Hepatocyte (in vitro differentiated cells): ENCODE measurements at regions not wholly inside any gene's neighbourhood (a gene's known extent, or its start where the extent isn't known, plus 50 kb on each side); places are given as distances from the start of the nearest gene placed in this dataset.
"Not testable (repeated sequence)": the region's sequence is repeated elsewhere in the genome, so short reads cannot be mapped to it uniquely, and the experiment has no call there.

Experiments used
- DNase-seq: peaks from one replicate; pipeline ENCODE4 v3.0.0-alpha.2; 2016; ENCODE audit warnings: low spot score
- H2AFZ ChIP-seq: fragments of 200-600 bp; sonication (generic); 2 replicates; pipeline ENCODE4 v1.6.0; 2016; ENCODE audit warnings: antibody characterized with exemption, mild to moderate bottlenecking
- H3K27ac ChIP-seq: fragments of 200-600 bp; sonication (generic); 2 replicates; pipeline ENCODE4 v1.5.1; 2016; ENCODE audit warnings: mild to moderate bottlenecking
- H3K27me3 ChIP-seq: fragments of 200-600 bp; sonication (generic); 2 replicates; pipeline ENCODE4 v1.6.1; 2016
- H3K36me3 ChIP-seq: fragments of 200-600 bp; sonication (generic); replicated peaks from 2 replicates; pipeline ENCODE4 v1.5.1; 2016; ENCODE audit warnings: low read depth; ENCODE audit not compliant: insufficient read depth
- H3K4me1 ChIP-seq: fragments of 200-600 bp; sonication (generic); 2 replicates; pipeline ENCODE4 v1.5.1; 2016; ENCODE audit warnings: mild to moderate bottlenecking, moderate library complexity; ENCODE audit not compliant: insufficient read depth
- H3K4me2 ChIP-seq: fragments of 200-600 bp; sonication (generic); 2 replicates; pipeline ENCODE4 v1.6.0; 2016
- H3K4me3 ChIP-seq: fragments of 200-600 bp; sonication (generic); 2 replicates; pipeline ENCODE4 v1.5.1; 2016; ENCODE audit warnings: mild to moderate bottlenecking
- H3K79me2 ChIP-seq: fragments of 200-600 bp; sonication (generic); 2 replicates; pipeline ENCODE4 v1.6.0; 2017; ENCODE audit warnings: mild to moderate bottlenecking
- H3K9me2 ChIP-seq: fragments of 200-600 bp; sonication (generic); replicated peaks from 2 replicates; pipeline ENCODE4 v1.6.0; 2017; ENCODE audit warnings: mild to moderate bottlenecking; ENCODE audit not compliant: insufficient read depth
- H3K9me3 ChIP-seq: fragments of 200-600 bp; sonication (generic); 2 replicates; pipeline ENCODE4 v1.5.1; 2016; ENCODE audit warnings: low read depth, mild to moderate bottlenecking
- H4K20me1 ChIP-seq: fragments of 200-600 bp; sonication (generic); 2 replicates; pipeline ENCODE4 v1.6.0; 2016; ENCODE audit warnings: mild to moderate bottlenecking; ENCODE audit not compliant: insufficient read depth, poor library complexity, severe bottlenecking
- EZH2 ChIP-seq: fragments of 200-600 bp; sonication (generic); IDR thresholded peaks from 2 replicates; pipeline ENCODE4 v1.6.1; 2016; ENCODE audit warnings: antibody characterized with exemption, mild to moderate bottlenecking, borderline replicate concordance
- EZH2phosphoT487 ChIP-seq: fragments of 200-600 bp; sonication (generic); IDR thresholded peaks from one replicate; pipeline ENCODE4 v1.6.1; 2018; ENCODE audit warnings: antibody characterized with exemption, mild to moderate bottlenecking, low read depth, moderate library complexity; ENCODE audit not compliant: unreplicated experiment, severe bottlenecking
- WGBS: methylation state at CpG from one replicate; pipeline ENCODE4 v1.1.6; 2016; ENCODE audit warnings: low lambda C conversion rate; ENCODE audit errors: missing lambda C conversion rate; 5-methylcytosine and 5-hydroxymethylcytosine counted together
- TF ChIP-seq, protein P1 (sequence below): fragments of 200-600 bp; sonication (generic); IDR thresholded peaks from 2 replicates; pipeline ENCODE4 v1.5.1; 2016; ENCODE audit warnings: antibody characterized with exemption, mild to moderate bottlenecking; ENCODE audit not compliant: poor library complexity

DNA sequence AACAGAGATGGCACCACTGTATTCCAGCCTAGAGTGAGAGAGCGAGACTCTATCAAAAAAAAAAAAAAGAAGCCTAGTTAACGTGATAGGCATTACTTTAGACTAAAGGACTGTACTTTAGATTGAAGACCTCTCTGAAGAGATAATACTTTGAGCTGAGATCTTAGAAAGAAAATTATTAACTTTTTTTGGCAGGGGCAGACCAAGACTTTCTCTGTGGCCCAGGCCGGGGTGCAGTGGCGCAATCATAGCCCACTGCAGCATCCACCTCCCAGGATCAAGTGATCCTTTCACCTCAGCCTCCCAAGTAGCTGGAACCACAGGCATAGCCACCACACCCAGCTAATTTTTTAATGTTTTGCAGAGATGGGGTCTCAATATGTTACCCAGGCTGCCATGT is 75.7 kb upstream of the TNRC6A start:
- Histone ChIP-seq H3K4me1 (peaks cover 4% of the 10 kb centered on the region), H4K20me1 (no peaks in the 10 kb centered on the region), H3K4me2 (no peak overlapping the region), H3K36me3 (no peaks in the 10 kb centered on the region), H3K27ac (no peak overlapping the region), H2AFZ (no peak overlapping the region), H3K27me3 (no peaks in the 10 kb centered on the region), H3K79me2 (no peaks in the 10 kb centered on the region), H3K9me3 (no peaks in the 10 kb centered on the region), H3K9me2 (no peaks in the 10 kb centered on the region), H3K4me3 (no peak overlapping the region)
- WGBS = 97% methylated on average over 4 of the region's 4 CpGs
- TF ChIP-seq, protein P1, sequence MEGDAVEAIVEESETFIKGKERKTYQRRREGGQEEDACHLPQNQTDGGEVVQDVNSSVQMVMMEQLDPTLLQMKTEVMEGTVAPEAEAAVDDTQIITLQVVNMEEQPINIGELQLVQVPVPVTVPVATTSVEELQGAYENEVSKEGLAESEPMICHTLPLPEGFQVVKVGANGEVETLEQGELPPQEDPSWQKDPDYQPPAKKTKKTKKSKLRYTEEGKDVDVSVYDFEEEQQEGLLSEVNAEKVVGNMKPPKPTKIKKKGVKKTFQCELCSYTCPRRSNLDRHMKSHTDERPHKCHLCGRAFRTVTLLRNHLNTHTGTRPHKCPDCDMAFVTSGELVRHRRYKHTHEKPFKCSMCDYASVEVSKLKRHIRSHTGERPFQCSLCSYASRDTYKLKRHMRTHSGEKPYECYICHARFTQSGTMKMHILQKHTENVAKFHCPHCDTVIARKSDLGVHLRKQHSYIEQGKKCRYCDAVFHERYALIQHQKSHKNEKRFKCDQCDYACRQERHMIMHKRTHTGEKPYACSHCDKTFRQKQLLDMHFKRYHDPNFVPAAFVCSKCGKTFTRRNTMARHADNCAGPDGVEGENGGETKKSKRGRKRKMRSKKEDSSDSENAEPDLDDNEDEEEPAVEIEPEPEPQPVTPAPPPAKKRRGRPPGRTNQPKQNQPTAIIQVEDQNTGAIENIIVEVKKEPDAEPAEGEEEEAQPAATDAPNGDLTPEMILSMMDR = no peak
- no peak for TF ChIP-seq EZH2
- no peak for DNase-seq

DNA sequence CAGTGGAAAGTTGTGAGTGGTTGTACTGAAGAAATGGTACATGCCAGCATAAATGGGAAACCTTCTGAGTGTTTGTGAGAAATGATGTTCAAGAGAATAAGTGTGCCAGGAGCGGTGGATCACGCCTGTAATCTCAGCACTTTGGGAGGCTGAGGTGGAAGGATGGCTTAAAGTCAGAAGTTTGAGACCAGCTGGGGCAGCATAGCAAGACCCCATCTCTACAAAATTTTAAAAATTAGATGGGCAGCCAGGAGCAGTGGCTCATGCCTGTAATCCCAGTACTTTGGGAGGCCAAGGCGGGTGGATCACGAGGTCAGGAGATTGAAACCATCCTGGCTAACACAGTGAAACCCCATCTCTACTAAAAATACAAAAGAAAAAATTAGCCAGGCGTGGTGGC is 63.5 kb upstream of the TNRC6A start:
- not testable (repeated sequence) for H3K36me3 ChIP-seq, H3K27ac ChIP-seq, H3K79me2 ChIP-seq, H3K27me3 ChIP-seq, DNase-seq, H3K4me3 ChIP-seq, H3K9me3 ChIP-seq, H2AFZ ChIP-seq, H4K20me1 ChIP-seq, H3K9me2 ChIP-seq, H3K4me2 ChIP-seq, H3K4me1 ChIP-seq
- 94% methylated on average over 5 of the region's 5 CpGs for WGBS

DNA sequence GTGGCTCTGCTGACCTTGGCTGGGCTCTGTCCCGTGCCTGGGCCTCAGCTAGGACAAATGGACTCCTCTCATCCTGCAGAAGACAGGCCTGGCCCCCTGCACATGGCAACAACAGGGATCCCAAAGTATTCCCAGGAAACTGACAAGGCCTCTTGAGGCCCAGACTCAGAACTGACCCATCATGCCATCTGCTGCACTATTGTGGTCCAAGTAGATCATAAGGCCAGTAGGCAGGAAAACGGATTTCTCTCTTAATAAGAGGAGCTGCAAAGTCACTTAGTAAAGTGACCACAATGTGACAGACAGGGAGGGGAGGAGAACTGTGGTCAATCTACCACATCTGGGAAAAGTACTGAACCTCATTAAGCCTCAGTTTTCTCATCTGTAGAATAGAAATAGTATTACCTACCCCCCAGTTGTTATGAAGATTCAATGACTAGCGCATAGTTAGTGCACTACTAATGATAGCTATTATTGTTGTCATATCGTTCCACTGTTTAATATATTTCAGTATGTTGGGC is 62.1 kb upstream of the TNRC6A start:
- H3K4me1 ChIP-seq = no peaks in the 10 kb centered on the region
- H3K79me2 ChIP-seq = no peaks in the 10 kb centered on the region
- H3K36me3 ChIP-seq = no peaks in the 10 kb centered on the region
- no peak overlapping the region for H3K4me3 ChIP-seq
- no peak for TF ChIP-seq EZH2phosphoT487
- no peak for TF ChIP-seq EZH2
- TF ChIP-seq, protein P1 = no peak
- H3K4me2 ChIP-seq = no peak overlapping the region
- no peaks in the 10 kb centered on the region for H4K20me1 ChIP-seq
- no peaks in the 10 kb centered on the region for H3K27me3 ChIP-seq
- H3K27ac ChIP-seq = no peak overlapping the region
- no peak for DNase-seq
- WGBS = 94% methylated on average over 4 of the region's 4 CpGs
- H3K9me2 ChIP-seq = no peaks in the 10 kb centered on the region
- no peaks in the 10 kb centered on the region for H3K9me3 ChIP-seq
- no peak overlapping the region for H2AFZ ChIP-seq

DNA sequence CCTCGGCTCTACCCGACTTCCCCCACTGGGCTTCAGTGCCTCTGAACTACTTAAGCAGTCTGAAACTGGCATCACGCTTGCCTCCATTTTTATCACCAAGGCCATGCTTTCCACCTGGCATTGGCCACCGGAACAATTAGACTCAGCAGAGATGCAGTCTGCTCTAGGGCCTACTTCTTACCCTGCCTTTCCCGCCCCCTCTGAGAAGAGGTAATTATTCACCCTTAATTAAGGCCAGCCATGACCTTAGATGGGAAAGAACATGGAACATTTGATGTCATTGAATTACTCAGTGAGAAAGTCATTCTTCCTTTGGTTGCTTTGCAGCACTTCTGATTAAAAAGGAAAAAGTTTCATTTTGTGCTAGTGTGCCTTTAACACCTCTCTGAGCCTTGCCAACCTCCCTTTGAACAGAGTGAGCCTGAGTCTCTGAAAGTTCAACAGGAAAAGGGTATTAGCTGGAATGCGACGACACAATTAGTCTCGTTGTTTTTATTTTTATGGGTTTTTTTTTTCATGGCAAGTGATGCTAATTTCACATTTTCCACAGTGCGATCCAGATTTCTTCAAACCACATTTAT is 60.9 kb upstream of the TNRC6A start:
- no peaks in the 10 kb centered on the region for H3K9me3 ChIP-seq
- H3K9me2 ChIP-seq = no peaks in the 10 kb centered on the region
- no peak for DNase-seq
- H3K4me1 ChIP-seq = no peaks in the 10 kb centered on the region
- H2AFZ ChIP-seq = no peak overlapping the region
- H3K36me3 ChIP-seq = no peaks in the 10 kb centered on the region
- 69% methylated on average over 9 of the region's 9 CpGs for WGBS
- H3K27me3 ChIP-seq = no peaks in the 10 kb centered on the region
- H3K27ac ChIP-seq = no peak overlapping the region
- H3K79me2 ChIP-seq = no peaks in the 10 kb centered on the region
- no peaks in the 10 kb centered on the region for H4K20me1 ChIP-seq
- TF ChIP-seq, protein P1 = no peak
- no peak for TF ChIP-seq EZH2phosphoT487
- no peak overlapping the region for H3K4me3 ChIP-seq
- H3K4me2 ChIP-seq = no peak overlapping the region
